ENCODE measurements at regions not wholly inside any gene's neighbourhood (a gene's known extent, or its start where the extent isn't known, plus 50 kb on each side); places are given as distances from the start of the nearest gene placed in this dataset.

- TF ChIP-seq CTCF (IDR thresholded peaks at IDR 0.05 in 8 of 11, conservative IDR thresholded peaks at IDR 0.05 in 3 of 11) (no peak), POLR2A (IDR thresholded peaks at IDR 0.05) (no peak), POLR2AphosphoS5 (IDR thresholded peaks at IDR 0.05) (no peak)
Measured at GRCh38 chr5:1736889-1737711, 62.5 kb downstream of the MRPL36 start.

Measured in spleen (tissue), 7 donors.